GM23338 (cell line): ENCODE measurements at regions not wholly inside any gene's neighbourhood (a gene's known extent, or its start where the extent isn't known, plus 50 kb on each side); places are given as distances from the start of the nearest gene placed in this dataset.

ENCODE experiments used
- ATAC-seq: fragments of 200-7000 bp; cut with Tn5 transposase; 3 replicates; pipeline ENCODE4 v1.9.1; 2020
- DNase-seq: peaks from one replicate; pipeline ENCODE4 v3.0.0-alpha.2; 2015; ENCODE audit warnings: low spot score
- H2AFZ ChIP-seq: fragments of 200-600 bp; sonication (generic); 2 replicates; pipeline ENCODE4 v1.8.0; 2016; ENCODE audit warnings: antibody characterized with exemption, mild to moderate bottlenecking, moderate library complexity
- H3F3A ChIP-seq: fragments of 200-600 bp; sonication (generic); replicated peaks from 2 replicates; pipeline ENCODE4 v1.8.0; 2017; ENCODE audit warnings: antibody characterized with exemption, mixed run types, low read depth
- H3K27ac ChIP-seq: fragments of 200-600 bp; sonication (generic); 2 replicates; pipeline ENCODE4 v1.6.1; 2016; ENCODE audit warnings: low read depth
- H3K27me3 ChIP-seq: fragments of 200-600 bp; sonication (generic); 2 replicates; pipeline ENCODE4 v1.8.0; 2016; ENCODE audit warnings: mild to moderate bottlenecking, mixed run types, moderate library complexity; ENCODE audit not compliant: insufficient read depth
- H3K36me3 ChIP-seq: fragments of 200-600 bp; sonication (generic); 2 replicates; pipeline ENCODE4 v1.8.0; 2016; ENCODE audit warnings: mild to moderate bottlenecking; ENCODE audit not compliant: insufficient read depth
- H3K4me1 ChIP-seq: fragments of 200-600 bp; sonication (generic); 2 replicates; pipeline ENCODE4 v1.8.0; 2016; ENCODE audit warnings: mild to moderate bottlenecking, moderate library complexity; ENCODE audit not compliant: insufficient read depth
- H3K4me2 ChIP-seq: fragments of 200-600 bp; sonication (generic); 2 replicates; pipeline ENCODE4 v1.7.1; 2017; ENCODE audit warnings: mixed run types
- H3K4me3 ChIP-seq: fragments of 200-600 bp; sonication (generic); 2 replicates; pipeline ENCODE4 v1.6.1; 2016; ENCODE audit warnings: mixed run types
- H3K79me2 ChIP-seq: fragments of 200-600 bp; sonication (generic); replicated peaks from 2 replicates; pipeline ENCODE4 v1.8.0; 2017; ENCODE audit warnings: mild to moderate bottlenecking; ENCODE audit not compliant: insufficient read depth
- H3K9me2 ChIP-seq: fragments of 200-600 bp; sonication (generic); 2 replicates; pipeline ENCODE4 v1.8.0; 2017; ENCODE audit not compliant: insufficient read depth
- H4K20me1 ChIP-seq: fragments of 200-600 bp; sonication (generic); replicated peaks from 2 replicates; pipeline ENCODE4 v1.8.0; 2017; ENCODE audit warnings: mild to moderate bottlenecking; ENCODE audit not compliant: insufficient read depth
- H3K27ac Mint-ChIP-seq: 2 replicates; pipeline ENCODE4 v1.8.0; 2020; ENCODE audit warnings: inconsistent platforms, mild to moderate bottlenecking, moderate library complexity, mixed read lengths
- H3K27me3 Mint-ChIP-seq: 3 replicates; pipeline ENCODE4 v1.8.0; 2022; ENCODE audit warnings: low read depth, mild to moderate bottlenecking, moderate library complexity, mixed read lengths, inconsistent platforms; ENCODE audit not compliant: insufficient read depth, poor library complexity
- H3K36me3 Mint-ChIP-seq: 3 replicates; pipeline ENCODE4 v1.8.0; 2021; ENCODE audit warnings: low read depth, mild to moderate bottlenecking, inconsistent platforms, moderate library complexity, mixed read lengths
- H3K4me1 Mint-ChIP-seq: 3 replicates; pipeline ENCODE4 v1.8.0; 2020; ENCODE audit warnings: mild to moderate bottlenecking, inconsistent platforms, mixed read lengths
- H3K4me3 Mint-ChIP-seq: 3 replicates; pipeline ENCODE4 v1.8.0; 2021; ENCODE audit warnings: moderate library complexity, mild to moderate bottlenecking, inconsistent platforms, mixed read lengths
- H3K9me3 Mint-ChIP-seq: 3 replicates; pipeline ENCODE4 v1.8.0; 2020; ENCODE audit warnings: moderate library complexity, mild to moderate bottlenecking, inconsistent platforms, mixed read lengths
- CREB1 ChIP-seq: fragments of 250-450 bp; sonication (Bioruptor Pico); IDR thresholded peaks from 2 replicates; pipeline ENCODE4 v1.5.0; 2020; ENCODE audit warnings: low read depth, mild to moderate bottlenecking, moderate library complexity
- EZH2 ChIP-seq: fragments of 200-600 bp; sonication (generic); IDR thresholded peaks from one replicate; pipeline ENCODE4 v1.8.0; 2017; ENCODE audit warnings: antibody characterized with exemption, mild to moderate bottlenecking, low read depth; ENCODE audit not compliant: unreplicated experiment
- EZH2phosphoT487 ChIP-seq: fragments of 200-600 bp; sonication (generic); IDR thresholded peaks from one replicate; pipeline ENCODE4 v1.8.1; 2018; ENCODE audit warnings: antibody characterized with exemption; ENCODE audit not compliant: unreplicated experiment
- JUNB ChIP-seq: IDR thresholded peaks from one replicate; pipeline ENCODE4 v1.6.1; 2016; ENCODE audit warnings: antibody characterized with exemption; ENCODE audit not compliant: unreplicated experiment
- NANOG ChIP-seq: IDR thresholded peaks from 2 replicates; pipeline ENCODE4 v1.6.1; 2016; ENCODE audit warnings: antibody characterized with exemption, borderline replicate concordance
- POLR2AphosphoS5 ChIP-seq: IDR thresholded peaks from 2 replicates; pipeline ENCODE4 v1.6.1; 2016; ENCODE audit warnings: antibody characterized with exemption, low read depth
- STAT1 ChIP-seq: IDR thresholded peaks from one replicate; pipeline ENCODE4 v1.6.1; 2016; ENCODE audit warnings: antibody characterized with exemption; ENCODE audit not compliant: unreplicated experiment
- ZNF114 ChIP-seq: fragments of 250-450 bp; sonication (Bioruptor Pico); IDR thresholded peaks from 2 replicates; pipeline ENCODE4 v1.5.0; 2020; ENCODE audit warnings: mild to moderate bottlenecking, moderate library complexity
- ZNF331 ChIP-seq: fragments of 250-450 bp; sonication (Bioruptor Pico); IDR thresholded peaks from 2 replicates; pipeline ENCODE4 v1.5.0; 2020; ENCODE audit warnings: low read depth, mild to moderate bottlenecking, moderate library complexity
- TF ChIP-seq, protein P1 (sequence below): fragments of 250-450 bp; sonication (Bioruptor Pico); IDR thresholded peaks from 2 replicates; pipeline ENCODE4 v1.5.0; 2020; ENCODE audit warnings: mild to moderate bottlenecking, moderate library complexity
- TF ChIP-seq, protein P2 (sequence below), 2 experiments: fragments of 200-600 bp in 1 of 2; sonication (generic) in 1 of 2; conservative IDR thresholded peaks; 2 replicates each; pipeline versions ENCODE4 v1.5.1 to v1.6.1; 2016 to 2017; ENCODE audit warnings: antibody characterized with exemption in 2 of 2, low read depth in 2 of 2, mild to moderate bottlenecking in 2 of 2, moderate library complexity in 1 of 2
- TF ChIP-seq, protein P3 (sequence below): IDR thresholded peaks from 2 replicates; pipeline ENCODE4 v1.6.1; 2016; ENCODE audit warnings: antibody characterized with exemption
- TF ChIP-seq, protein P4 (sequence below): IDR thresholded peaks from one replicate; pipeline ENCODE4 v1.6.1; 2018; ENCODE audit warnings: antibody characterized with exemption; ENCODE audit not compliant: unreplicated experiment

DNA sequence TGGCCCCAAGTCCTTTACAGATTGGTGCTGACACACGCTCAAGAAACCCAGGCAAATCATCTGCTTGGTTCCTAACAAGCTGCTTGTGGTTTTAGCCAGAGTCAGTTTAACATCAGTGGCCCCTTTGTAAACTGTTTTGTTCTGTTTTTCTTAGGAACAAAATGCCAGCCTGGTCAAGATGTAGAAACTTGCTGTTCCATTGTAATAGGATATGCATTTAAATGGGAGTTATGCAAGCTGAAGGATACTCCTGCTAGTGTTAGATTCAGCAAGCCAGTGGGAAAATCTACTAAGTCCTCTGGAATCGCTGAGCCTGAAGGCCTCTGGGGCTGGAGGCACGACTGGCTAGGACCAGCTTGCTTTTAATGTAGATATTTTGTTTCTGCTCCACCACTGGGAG, 391.1 kb downstream of the TLE4 start (continued):
- TF ChIP-seq, protein P1, sequence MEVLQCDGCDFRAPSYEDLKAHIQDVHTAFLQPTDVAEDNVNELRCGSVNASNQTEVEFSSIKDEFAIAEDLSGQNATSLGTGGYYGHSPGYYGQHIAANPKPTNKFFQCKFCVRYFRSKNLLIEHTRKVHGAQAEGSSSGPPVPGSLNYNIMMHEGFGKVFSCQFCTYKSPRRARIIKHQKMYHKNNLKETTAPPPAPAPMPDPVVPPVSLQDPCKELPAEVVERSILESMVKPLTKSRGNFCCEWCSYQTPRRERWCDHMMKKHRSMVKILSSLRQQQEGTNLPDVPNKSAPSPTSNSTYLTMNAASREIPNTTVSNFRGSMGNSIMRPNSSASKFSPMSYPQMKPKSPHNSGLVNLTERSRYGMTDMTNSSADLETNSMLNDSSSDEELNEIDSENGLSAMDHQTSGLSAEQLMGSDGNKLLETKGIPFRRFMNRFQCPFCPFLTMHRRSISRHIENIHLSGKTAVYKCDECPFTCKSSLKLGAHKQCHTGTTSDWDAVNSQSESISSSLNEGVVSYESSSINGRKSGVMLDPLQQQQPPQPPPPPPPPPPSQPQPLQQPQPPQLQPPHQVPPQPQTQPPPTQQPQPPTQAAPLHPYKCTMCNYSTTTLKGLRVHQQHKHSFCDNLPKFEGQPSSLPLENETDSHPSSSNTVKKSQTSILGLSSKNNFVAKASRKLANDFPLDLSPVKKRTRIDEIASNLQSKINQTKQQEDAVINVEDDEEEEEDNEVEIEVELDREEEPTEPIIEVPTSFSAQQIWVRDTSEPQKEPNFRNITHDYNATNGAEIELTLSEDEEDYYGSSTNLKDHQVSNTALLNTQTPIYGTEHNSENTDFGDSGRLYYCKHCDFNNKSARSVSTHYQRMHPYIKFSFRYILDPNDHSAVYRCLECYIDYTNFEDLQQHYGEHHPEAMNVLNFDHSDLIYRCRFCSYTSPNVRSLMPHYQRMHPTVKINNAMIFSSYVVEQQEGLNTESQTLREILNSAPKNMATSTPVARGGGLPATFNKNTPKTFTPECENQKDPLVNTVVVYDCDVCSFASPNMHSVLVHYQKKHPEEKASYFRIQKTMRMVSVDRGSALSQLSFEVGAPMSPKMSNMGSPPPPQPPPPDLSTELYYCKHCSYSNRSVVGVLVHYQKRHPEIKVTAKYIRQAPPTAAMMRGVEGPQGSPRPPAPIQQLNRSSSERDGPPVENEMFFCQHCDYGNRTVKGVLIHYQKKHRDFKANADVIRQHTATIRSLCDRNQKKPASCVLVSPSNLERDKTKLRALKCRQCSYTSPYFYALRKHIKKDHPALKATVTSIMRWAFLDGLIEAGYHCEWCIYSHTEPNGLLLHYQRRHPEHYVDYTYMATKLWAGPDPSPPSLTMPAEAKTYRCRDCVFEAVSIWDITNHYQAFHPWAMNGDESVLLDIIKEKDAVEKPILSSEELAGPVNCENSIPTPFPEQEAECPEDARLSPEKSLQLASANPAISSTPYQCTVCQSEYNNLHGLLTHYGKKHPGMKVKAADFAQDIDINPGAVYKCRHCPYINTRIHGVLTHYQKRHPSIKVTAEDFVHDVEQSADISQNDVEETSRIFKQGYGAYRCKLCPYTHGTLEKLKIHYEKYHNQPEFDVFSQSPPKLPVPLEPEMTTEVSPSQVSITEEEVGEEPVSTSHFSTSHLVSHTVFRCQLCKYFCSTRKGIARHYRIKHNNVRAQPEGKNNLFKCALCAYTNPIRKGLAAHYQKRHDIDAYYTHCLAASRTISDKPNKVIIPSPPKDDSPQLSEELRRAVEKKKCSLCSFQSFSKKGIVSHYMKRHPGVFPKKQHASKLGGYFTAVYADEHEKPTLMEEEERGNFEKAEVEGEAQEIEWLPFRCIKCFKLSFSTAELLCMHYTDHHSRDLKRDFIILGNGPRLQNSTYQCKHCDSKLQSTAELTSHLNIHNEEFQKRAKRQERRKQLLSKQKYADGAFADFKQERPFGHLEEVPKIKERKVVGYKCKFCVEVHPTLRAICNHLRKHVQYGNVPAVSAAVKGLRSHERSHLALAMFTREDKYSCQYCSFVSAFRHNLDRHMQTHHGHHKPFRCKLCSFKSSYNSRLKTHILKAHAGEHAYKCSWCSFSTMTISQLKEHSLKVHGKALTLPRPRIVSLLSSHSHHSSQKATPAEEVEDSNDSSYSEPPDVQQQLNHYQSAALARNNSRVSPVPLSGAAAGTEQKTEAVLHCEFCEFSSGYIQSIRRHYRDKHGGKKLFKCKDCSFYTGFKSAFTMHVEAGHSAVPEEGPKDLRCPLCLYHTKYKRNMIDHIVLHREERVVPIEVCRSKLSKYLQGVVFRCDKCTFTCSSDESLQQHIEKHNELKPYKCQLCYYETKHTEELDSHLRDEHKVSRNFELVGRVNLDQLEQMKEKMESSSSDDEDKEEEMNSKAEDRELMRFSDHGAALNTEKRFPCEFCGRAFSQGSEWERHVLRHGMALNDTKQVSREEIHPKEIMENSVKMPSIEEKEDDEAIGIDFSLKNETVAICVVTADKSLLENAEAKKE (CRISPR knock-in tag) = peak; percentile 62; the same call in 1 of the 2 replicates

DNA sequence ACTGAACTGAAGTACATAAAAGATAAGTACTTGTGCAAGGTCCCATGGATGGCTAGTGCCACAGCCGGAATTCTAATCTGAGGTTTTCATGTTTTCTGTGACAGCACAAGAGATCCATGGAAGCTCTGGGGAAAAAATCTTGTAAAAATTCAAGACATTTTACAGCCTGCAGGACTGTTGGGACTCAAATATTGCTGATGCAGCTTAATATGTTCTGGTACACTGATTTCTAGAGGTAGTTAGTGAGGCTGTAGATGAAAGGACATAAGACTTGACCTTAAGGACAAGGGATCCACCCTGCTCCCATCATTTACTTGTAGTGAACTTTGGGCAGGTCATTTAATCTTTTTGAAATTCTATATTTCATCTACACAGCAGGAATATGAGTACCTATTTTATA, 390.4 kb downstream of the TLE4 start:
- Mint-ChIP-seq H3K36me3 (no peaks in the 10 kb centered on the region), H3K4me1 (peaks cover 16% of the 10 kb centered on the region; the same call in 2 of the 3 replicates), H3K9me3 (no peaks in the 10 kb centered on the region), H3K4me3 (no peak overlapping the region), H3K27ac (no peak overlapping the region), H3K27me3 (peaks cover 5% of the 10 kb centered on the region)
- no peak overlapping the region for H3K4me3 ChIP-seq
- H3K27me3 ChIP-seq = peaks cover 25% of the 10 kb centered on the region
- no peaks in the 10 kb centered on the region for H3F3A ChIP-seq
- peaks cover 16% of the 10 kb centered on the region for H3K4me1 ChIP-seq
- H3K9me2 ChIP-seq = no peaks in the 10 kb centered on the region
- H3K4me2 ChIP-seq = no peak overlapping the region
- H3K79me2 ChIP-seq = no peaks in the 10 kb centered on the region
- H4K20me1 ChIP-seq = no peaks in the 10 kb centered on the region
- no peak overlapping the region for H3K27ac ChIP-seq
- H2AFZ ChIP-seq = no peak overlapping the region
- DNase-seq = no peak
- H3K36me3 ChIP-seq = no peaks in the 10 kb centered on the region
- no peak for ATAC-seq
- TF ChIP-seq, protein P2, sequence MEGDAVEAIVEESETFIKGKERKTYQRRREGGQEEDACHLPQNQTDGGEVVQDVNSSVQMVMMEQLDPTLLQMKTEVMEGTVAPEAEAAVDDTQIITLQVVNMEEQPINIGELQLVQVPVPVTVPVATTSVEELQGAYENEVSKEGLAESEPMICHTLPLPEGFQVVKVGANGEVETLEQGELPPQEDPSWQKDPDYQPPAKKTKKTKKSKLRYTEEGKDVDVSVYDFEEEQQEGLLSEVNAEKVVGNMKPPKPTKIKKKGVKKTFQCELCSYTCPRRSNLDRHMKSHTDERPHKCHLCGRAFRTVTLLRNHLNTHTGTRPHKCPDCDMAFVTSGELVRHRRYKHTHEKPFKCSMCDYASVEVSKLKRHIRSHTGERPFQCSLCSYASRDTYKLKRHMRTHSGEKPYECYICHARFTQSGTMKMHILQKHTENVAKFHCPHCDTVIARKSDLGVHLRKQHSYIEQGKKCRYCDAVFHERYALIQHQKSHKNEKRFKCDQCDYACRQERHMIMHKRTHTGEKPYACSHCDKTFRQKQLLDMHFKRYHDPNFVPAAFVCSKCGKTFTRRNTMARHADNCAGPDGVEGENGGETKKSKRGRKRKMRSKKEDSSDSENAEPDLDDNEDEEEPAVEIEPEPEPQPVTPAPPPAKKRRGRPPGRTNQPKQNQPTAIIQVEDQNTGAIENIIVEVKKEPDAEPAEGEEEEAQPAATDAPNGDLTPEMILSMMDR (conservative IDR thresholded peaks at IDR 0.05; ENCODE audit: low read depth in 2 of 2) = no peak
- TF ChIP-seq EZH2 = no peak
- TF ChIP-seq ZNF331 (CRISPR knock-in tag) = no peak
- TF ChIP-seq CREB1 (CRISPR knock-in tag) = no peak
- TF ChIP-seq NANOG = no peak
- no peak for TF ChIP-seq STAT1
- no peak for TF ChIP-seq JUNB
- TF ChIP-seq, protein P3, sequence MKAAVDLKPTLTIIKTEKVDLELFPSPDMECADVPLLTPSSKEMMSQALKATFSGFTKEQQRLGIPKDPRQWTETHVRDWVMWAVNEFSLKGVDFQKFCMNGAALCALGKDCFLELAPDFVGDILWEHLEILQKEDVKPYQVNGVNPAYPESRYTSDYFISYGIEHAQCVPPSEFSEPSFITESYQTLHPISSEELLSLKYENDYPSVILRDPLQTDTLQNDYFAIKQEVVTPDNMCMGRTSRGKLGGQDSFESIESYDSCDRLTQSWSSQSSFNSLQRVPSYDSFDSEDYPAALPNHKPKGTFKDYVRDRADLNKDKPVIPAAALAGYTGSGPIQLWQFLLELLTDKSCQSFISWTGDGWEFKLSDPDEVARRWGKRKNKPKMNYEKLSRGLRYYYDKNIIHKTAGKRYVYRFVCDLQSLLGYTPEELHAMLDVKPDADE = no peak
- no peak for TF ChIP-seq ZNF114 (CRISPR knock-in tag)
- TF ChIP-seq, protein P4, sequence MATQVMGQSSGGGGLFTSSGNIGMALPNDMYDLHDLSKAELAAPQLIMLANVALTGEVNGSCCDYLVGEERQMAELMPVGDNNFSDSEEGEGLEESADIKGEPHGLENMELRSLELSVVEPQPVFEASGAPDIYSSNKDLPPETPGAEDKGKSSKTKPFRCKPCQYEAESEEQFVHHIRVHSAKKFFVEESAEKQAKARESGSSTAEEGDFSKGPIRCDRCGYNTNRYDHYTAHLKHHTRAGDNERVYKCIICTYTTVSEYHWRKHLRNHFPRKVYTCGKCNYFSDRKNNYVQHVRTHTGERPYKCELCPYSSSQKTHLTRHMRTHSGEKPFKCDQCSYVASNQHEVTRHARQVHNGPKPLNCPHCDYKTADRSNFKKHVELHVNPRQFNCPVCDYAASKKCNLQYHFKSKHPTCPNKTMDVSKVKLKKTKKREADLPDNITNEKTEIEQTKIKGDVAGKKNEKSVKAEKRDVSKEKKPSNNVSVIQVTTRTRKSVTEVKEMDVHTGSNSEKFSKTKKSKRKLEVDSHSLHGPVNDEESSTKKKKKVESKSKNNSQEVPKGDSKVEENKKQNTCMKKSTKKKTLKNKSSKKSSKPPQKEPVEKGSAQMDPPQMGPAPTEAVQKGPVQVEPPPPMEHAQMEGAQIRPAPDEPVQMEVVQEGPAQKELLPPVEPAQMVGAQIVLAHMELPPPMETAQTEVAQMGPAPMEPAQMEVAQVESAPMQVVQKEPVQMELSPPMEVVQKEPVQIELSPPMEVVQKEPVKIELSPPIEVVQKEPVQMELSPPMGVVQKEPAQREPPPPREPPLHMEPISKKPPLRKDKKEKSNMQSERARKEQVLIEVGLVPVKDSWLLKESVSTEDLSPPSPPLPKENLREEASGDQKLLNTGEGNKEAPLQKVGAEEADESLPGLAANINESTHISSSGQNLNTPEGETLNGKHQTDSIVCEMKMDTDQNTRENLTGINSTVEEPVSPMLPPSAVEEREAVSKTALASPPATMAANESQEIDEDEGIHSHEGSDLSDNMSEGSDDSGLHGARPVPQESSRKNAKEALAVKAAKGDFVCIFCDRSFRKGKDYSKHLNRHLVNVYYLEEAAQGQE = no peak
- no peak for TF ChIP-seq EZH2phosphoT487
- no peak for TF ChIP-seq POLR2AphosphoS5
